ENCODE measurements at regions not wholly inside any gene's neighbourhood (a gene's known extent, or its start where the extent isn't known, plus 50 kb on each side); places are given as distances from the start of the nearest gene placed in this dataset.

- TF ChIP-seq CTCF (IDR thresholded peaks at IDR 0.05) (no peak), TCF7L2 (IDR thresholded peaks at IDR 0.05; ENCODE audit: low read depth, low read length) (no peak), REST (IDR thresholded peaks at IDR 0.05; ENCODE audit: insufficient read depth in 1 of 2, low read depth in 2 of 2, low read length in 1 of 2) (no peak), POLR2AphosphoS5 (IDR thresholded peaks at IDR 0.05; ENCODE audit: low read depth, low read length) (no peak), SIN3A (IDR thresholded peaks at IDR 0.05; ENCODE audit: borderline replicate concordance, insufficient read depth, low read depth, low read length) (no peak)
Measured at GRCh38 chr6:137736911-137737310, 130.1 kb upstream of the TNFAIP3 start.

All from Panc1 (cell line).